ENCODE measurements at regions not wholly inside any gene's neighbourhood (a gene's known extent, or its start where the extent isn't known, plus 50 kb on each side); places are given as distances from the start of the nearest gene placed in this dataset.
A peak's percentile ranks its signal among the peaks of the same experiment; 100 is the strongest.

DNA sequence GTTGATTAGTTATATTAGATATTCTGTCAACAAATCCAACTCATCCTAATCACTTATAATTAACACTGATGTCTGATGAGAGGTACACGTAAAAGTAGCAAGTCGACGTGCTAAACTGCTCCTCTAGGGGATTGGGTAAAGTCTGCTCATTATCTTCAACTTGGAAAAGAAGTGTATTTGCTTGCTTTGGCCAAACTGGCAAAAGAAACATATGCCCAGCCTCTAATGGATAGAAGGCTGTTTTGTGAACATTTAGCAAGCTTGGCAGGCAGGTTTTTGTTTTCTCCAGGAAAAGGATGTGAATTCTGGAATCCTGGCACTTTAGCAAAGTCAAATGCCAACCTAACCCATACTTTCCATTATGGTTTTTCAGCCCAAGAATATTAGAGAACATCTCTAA is 264.8 kb downstream of the TBL1XR1 start:
- DNase-seq (ENCODE audit: low read depth), result no peak

DNA sequence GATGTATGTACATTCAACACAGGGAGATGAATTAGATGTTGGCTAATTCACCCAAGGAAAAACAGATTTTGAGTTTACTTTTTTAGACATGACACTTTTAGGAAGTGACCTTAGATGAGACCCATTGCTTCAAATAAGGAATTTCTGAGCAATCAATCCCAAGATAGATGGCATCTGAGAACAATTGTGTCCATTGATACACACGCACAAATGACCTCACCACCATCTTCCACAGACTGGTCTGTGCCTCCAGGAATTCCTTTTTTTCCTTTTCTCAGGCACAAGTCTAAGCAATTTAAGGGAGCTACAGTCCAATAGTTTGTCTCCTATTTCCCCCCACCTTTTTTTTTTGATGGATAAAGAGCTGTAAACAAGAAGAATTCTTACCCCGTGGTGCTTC is 265.3 kb downstream of the TBL1XR1 start:
- no peak for DNase-seq (ENCODE audit: low read depth)

DNA sequence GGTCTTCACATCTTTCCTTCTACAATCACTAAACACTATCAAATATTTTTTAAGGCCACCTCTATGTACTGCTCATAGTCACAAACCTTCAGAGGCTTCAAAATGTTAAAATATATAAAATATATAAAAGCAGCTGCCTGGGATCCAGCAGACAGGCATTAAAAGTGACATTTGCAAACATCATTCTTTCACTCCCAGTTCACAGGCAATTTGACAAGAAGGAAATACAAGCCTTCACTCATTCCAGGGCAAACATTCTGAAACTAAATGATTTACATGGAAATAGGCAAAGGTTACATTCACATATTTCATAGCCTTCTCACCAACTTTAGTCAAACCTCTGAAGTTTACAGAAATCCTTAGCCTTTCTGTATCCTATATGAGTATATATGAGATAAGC is 266.3 kb downstream of the TBL1XR1 start:
- no peak for DNase-seq (ENCODE audit: low read depth)

GRCh38 chr3:176928582-176928931 is 268.7 kb downstream of the TBL1XR1 start:
- no peak for DNase-seq (ENCODE audit: low read depth)

DNA sequence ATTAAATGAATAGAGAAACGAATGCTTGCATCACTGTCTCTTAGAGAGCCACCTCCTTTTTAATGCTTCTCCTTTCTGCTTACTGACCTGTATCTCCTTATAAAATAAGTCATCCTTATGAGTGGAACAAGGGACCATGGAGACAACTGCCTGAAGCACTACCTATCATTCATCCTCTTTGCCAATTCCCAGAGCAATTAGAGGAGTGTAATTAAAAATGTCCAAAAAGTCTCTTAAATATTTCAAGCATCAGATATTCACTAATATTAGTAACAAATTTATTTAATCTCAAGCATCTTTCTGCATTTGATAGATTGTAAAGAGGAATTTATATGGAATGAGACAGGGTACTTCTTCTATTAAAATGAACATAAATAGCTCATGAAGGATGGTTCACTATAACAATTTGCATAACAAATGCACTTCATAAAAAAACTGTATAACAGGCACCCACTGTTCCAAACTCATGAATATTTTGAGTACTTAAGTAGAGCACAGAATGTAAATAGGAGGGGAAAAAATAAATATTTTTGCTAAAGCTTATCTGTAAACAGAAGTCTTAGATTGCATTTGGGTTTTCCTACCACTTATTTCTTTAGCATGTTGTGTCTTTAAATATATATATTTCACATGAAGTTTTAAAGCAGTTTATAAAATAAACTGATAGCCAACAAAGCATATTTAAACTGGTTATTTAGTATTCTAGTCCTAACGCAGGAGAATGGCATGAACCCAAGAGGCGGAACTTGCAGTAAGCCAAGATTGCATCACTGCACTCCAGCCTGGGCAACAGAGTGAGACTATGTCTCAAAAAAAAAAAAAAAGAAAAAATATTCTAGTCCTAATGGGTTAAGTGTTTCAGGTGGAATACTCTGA is 269.3 kb downstream of the TBL1XR1 start:
- no peak for DNase-seq (ENCODE audit: low read depth)

DNA sequence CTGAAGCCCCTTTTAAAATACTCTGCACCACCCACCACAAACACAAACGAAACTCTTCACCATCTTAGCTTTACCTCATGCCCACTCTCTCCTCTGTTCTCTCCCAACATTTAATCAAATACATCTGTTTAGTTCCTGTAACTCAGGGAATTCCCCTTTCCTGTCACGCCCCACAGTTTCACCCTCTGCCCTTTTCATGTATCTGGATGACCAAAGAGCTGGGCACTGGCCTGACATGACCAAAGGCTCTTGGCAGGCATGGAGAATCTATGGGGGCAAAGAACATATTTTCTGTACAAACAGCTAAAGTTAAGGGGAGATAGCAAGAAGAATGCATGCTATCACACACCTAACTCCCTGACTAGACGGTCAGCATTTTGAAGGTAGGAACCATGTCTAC is 270.0 kb downstream of the TBL1XR1 start:
- no peak for DNase-seq (ENCODE audit: low read depth)

- no peak for DNase-seq (ENCODE audit: low read depth)
These were observed 270.6 kb downstream of the TBL1XR1 start for GRCh38 chr3:176926688-176927087.

GRCh38 chr3:176926034-176926433 is 271.2 kb downstream of the TBL1XR1 start:
- DNase-seq (ENCODE audit: low read depth), result no peak

GRCh38 chr3:176920766-176921160 is 276.5 kb downstream of the TBL1XR1 start:
- DNase-seq (ENCODE audit: low read depth), result no peak

DNA sequence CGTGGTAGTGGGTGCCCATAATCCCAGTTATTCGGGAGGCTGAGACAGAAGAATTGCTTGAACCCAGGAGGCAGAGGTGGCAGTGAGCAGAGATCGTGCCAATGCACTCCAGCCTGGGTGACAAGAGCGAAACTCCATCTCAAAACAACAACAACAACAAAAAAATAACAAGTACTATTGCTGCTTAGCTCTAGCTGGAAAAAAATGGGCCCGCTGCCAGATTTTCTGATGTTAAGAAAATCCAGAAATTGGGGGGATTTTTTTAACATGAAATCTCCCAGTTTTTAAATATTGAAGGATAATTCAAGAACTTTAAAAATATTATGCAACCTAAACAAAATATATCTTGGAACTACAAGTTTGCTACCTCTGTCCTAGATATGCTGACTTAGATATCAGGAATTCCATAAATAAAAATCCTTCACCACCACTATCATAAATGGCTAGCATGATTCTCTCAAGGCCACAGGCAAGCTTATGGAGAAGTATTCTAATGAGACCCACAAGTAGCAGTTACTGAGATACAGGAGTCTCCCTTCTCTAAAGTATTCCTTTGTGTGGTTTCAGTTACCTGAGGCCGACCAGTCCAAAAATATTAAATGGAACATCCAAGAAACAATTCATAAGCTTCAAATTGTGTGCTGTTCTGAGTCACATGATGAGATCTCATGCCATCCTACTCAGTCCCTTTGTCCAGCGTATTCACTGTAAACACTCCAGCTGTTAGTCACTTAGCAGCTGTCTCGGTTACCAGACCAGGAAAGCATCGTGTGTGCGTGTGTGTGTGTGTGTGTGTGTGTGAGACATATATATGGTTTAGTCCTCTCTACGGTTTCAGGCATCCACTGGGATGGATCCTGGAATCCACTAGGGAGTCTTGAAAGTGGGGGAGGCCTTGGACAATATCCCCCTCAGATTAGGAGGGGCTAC is 277.2 kb downstream of the TBL1XR1 start:
- DNase-seq (ENCODE audit: low read depth), result peak; percentile 50

- no peak for DNase-seq (ENCODE audit: low read depth)
These were observed 280.5 kb downstream of the TBL1XR1 start for GRCh38 chr3:176916777-176917176.

DNA sequence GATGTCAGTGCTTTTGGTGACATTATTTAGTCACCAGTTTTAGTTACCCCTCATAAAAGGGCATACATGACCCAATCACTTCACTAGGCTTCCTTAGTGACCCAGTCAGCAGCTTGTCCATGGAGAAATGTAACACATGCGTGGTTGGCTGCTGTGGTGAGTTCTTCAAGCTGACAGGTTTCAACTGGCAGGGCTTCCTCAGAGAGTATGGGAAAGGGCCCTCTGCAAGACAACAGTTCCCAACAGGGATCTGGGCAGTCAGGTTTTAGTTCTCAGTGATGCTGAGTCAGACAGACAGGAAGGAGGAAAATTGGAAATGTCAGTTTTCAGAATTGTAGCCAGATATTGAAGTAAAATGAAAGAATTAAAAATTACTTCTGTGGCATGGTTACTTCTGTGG is 282.5 kb downstream of the TBL1XR1 start:
- no peak for DNase-seq (ENCODE audit: low read depth)

DNA sequence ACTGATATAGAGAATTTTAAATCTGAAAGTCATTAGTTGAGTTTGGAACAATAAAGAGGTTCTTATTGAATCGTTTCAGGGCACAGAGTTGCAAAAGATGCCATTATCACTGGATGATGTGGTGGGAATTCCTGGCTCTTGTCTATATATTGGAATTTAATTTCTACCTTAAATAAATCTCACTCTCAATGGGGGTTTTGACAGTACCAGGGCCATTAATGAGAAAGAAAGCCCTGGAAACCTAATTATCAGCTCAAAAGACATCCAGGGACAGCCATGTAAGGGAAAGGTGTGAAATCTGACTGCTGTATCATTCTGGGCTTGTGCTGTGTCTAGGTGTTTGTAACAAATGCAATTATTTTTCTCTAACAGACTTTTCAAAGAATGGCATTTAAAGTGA is 285.7 kb downstream of the TBL1XR1 start:
- no peak for DNase-seq (ENCODE audit: low read depth)

- no peak for DNase-seq (ENCODE audit: low read depth)
These were observed 288.2 kb downstream of the TBL1XR1 start for GRCh38 chr3:176909044-176909443.

DNA sequence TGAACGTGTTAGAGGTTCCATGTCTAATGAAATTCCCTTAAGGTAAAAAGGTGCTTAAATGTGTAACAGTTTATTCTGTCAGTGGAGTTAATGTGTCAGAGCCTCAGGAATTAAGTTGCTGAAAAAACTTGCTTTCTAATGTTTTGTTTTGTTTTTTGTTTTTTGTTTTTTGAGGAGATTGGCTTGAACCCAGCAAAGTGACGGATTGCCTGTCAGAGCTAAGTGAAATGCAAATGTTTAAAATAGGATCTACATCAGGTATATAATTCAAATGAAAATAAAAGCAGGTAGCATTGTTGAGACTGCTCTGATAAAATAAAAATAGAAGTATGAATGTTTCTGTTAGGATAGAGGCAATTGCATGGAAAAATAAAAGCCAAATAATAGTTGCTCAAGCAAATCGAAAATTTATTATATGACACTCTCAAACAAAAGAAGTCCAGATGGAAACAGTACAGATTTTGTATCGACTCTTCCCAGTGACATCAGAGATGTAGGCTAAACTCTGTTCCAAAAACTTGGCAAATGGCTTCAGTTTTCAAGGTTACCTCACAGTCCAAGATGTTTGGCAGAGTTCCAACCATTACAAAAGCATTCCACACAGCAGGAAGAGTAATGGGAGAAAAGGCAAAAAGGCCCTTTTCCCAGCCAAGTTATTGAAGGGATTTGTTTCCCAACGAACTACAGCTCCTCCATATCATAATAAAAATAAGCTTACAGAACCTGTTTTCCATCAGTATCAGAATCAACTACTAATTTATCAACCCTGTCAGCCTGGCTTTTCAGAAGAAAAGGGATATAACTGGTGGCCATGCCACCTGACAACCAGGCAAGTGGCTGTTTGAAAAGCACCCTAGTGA is 291.0 kb downstream of the TBL1XR1 start:
- DNase-seq (ENCODE audit: low read depth), result peak; percentile 64

DNA sequence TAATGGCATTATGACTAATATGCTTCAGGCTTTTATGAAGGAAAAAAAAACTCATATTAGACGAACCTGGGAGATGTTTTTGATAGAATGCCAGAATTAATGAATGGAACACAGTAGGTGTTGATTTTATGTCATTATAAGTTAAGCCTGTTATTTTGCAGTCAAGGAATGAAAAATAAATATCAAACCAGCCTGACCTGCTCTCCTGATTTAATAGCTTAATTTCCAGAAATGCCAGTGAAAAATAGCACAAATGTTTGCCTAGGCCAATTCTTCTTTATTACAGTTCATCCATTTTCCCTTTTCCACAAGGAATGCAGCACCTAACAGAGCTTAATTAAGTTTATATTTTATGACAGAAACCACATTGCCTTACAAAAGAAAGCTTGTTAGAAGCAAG is 292.0 kb downstream of the TBL1XR1 start:
- no peak for DNase-seq (ENCODE audit: low read depth)

- no peak for DNase-seq (ENCODE audit: low read depth)
These were observed 292.8 kb downstream of the TBL1XR1 start for GRCh38 chr3:176904506-176904905.

GRCh38 chr3:176896640-176897039 is 300.6 kb downstream of the TBL1XR1 start:
- no peak for DNase-seq (ENCODE audit: low read depth)

GRCh38 chr3:176896165-176896564 is 301.1 kb downstream of the TBL1XR1 start:
- DNase-seq (ENCODE audit: low read depth), result no peak

- DNase-seq (ENCODE audit: low read depth), result no peak
These were observed 317.6 kb downstream of the TBL1XR1 start for GRCh38 chr3:176879710-176880109.

- DNase-seq (ENCODE audit: low read depth), result no peak
These were observed 324.0 kb downstream of the TBL1XR1 start for GRCh38 chr3:176873261-176873660.

- DNase-seq (ENCODE audit: low read depth), result peak; percentile 63
These were observed 324.5 kb downstream of the TBL1XR1 start for GRCh38 chr3:176872771-176873209.

All from iris pigment epithelial cell (primary cell).